HepG2 (cell line): ENCODE measurements at regions not wholly inside any gene's neighbourhood (a gene's known extent, or its start where the extent isn't known, plus 50 kb on each side); places are given as distances from the start of the nearest gene placed in this dataset.

Source experiments
- ATAC-seq: fragments of 200-7000 bp; cut with Tn5 transposase; 3 replicates; pipeline ENCODE4 v1.9.1; 2020; ENCODE audit warnings: mild to moderate bottlenecking, moderate library complexity
- BruUV-seq: library from RNA; stranded (reverse); fragments of 400-500 nt; replicated peaks from 2 replicates; lab custom pipeline; 2021; lab: Mats Ljungman, UMichigan
- CTCF ChIA-PET: fragments of 300-600 bp; formaldehyde crosslinking; extraction: SDS; loops from one replicate; lab custom pipeline; 2021; ENCODE audit warnings: low total read pairs, inconsistent platforms, low intra/inter-chr PET ratio; lab: Yijun Ruan, JAX
- POLR2A ChIA-PET: fragments of 350-600 bp; sonication (Branson Sonifier 250); formaldehyde crosslinking; loops from one replicate; lab custom pipeline; 2020; ENCODE audit warnings: antibody characterized with exemption, inconsistent platforms; lab: Yijun Ruan, JAX
- DNase-seq: peaks from one replicate; pipeline ENCODE4 v3.0.0-alpha.2; 2015; ENCODE audit warnings: low spot score
- FAIRE-seq: peaks from 3 replicates; lab custom pipeline; 2011; peaks lifted over from hg19 to GRCh38; lab: Jason Lieb, UNC
- H2AFZ ChIP-seq: one replicate; pipeline ENCODE4 v1.6.1; 2011; ENCODE audit warnings: low read length, inconsistent platforms
- H3K27ac ChIP-seq: fragments of 300-600 bp; 3 replicates; pipeline ENCODE4 v1.8.0; 2011; ENCODE audit warnings: mixed run types, mild to moderate bottlenecking, mixed read lengths, low read length, inconsistent platforms; ENCODE audit not compliant: insufficient read depth; ENCODE audit errors: extremely low read length
- H3K27me3 ChIP-seq, 2 experiments: fragments of 200-600 bp in 1 of 2; 2 replicates in 1 of 2; 3 replicates in 1 of 2; pipeline versions ENCODE4 v1.6.0 to v1.8.0; 2011; ENCODE audit warnings: low read length in 2 of 2, mild to moderate bottlenecking in 2 of 2, moderate library complexity in 2 of 2, inconsistent platforms in 1 of 2; ENCODE audit not compliant: insufficient read depth in 2 of 2, control insufficient read depth in 1 of 2
- H3K36me3 ChIP-seq, 2 experiments: fragments of 200-600 bp in 1 of 2; replicated peaks in 1 of 2; 2 replicates in 1 of 2; 3 replicates in 1 of 2; pipeline versions ENCODE4 v1.5.1 to v1.8.0; 2011; ENCODE audit warnings: low read length in 2 of 2, inconsistent platforms in 1 of 2; ENCODE audit not compliant: insufficient read depth in 2 of 2, control insufficient read depth in 1 of 2
- H3K4me1 ChIP-seq: 2 replicates; pipeline ENCODE4 v1.5.1; 2012; ENCODE audit warnings: low read length, inconsistent platforms; ENCODE audit not compliant: insufficient read depth
- H3K4me2 ChIP-seq: 2 replicates; pipeline ENCODE4 v1.6.0; 2011; ENCODE audit warnings: low read depth, low read length, inconsistent platforms
- H3K4me3 ChIP-seq, 3 experiments: fragments of 200-600 bp in 1 of 3; sonication (generic), shearing (Covaris generic) in 1 of 3; replicated peaks in 1 of 3; 2 replicates each; pipeline ENCODE4 v1.5.1; 2011 to 2016; ENCODE audit warnings: low read length in 3 of 3, inconsistent platforms in 2 of 3, low read depth in 2 of 3, mild to moderate bottlenecking in 2 of 3, control low read depth in 1 of 3, mixed read lengths in 1 of 3; ENCODE audit not compliant: insufficient read depth in 1 of 3
- H3K79me2 ChIP-seq: one replicate; pipeline ENCODE4 v1.6.1; 2011; ENCODE audit warnings: low read length, inconsistent platforms; ENCODE audit not compliant: insufficient read depth
- H3K9ac ChIP-seq: 2 replicates; pipeline ENCODE4 v1.6.0; 2011; ENCODE audit warnings: mild to moderate bottlenecking, low read depth, low read length, inconsistent platforms; ENCODE audit not compliant: insufficient read depth
- H3K9me3 ChIP-seq: 2 replicates; pipeline ENCODE4 v1.5.1; 2012; ENCODE audit warnings: mild to moderate bottlenecking, low read length
- H4K20me1 ChIP-seq: 2 replicates; pipeline ENCODE4 v1.6.0; 2011; ENCODE audit warnings: inconsistent platforms, mild to moderate bottlenecking, low read length, moderate library complexity; ENCODE audit not compliant: insufficient read depth
- CREBL2 ChIP-seq: sonication (generic); formaldehyde crosslinking; IDR thresholded peaks from 2 replicates; pipeline ENCODE4 v1.8.1; 2023; ENCODE audit warnings: missing genetic modification reagents, mild to moderate bottlenecking, borderline replicate concordance
- ELF1 ChIP-seq: sonication (generic); formaldehyde crosslinking; IDR thresholded peaks from 2 replicates; pipeline ENCODE4 v1.4.0; 2020; ENCODE audit warnings: missing genetic modification reagents
- EZH2 ChIP-seq: conservative IDR thresholded peaks from 2 replicates; pipeline ENCODE4 v1.6.1; 2012; ENCODE audit warnings: mild to moderate bottlenecking, low read depth, low read length, moderate library complexity
- PAWR ChIP-seq: sonication (generic); formaldehyde crosslinking; IDR thresholded peaks from 2 replicates; pipeline ENCODE4 v1.4.0; 2020; ENCODE audit warnings: missing genetic modification reagents, mild to moderate bottlenecking, borderline replicate concordance
- SMARCC2 ChIP-seq: fragments of 450-650 bp; IDR thresholded peaks from 2 replicates; pipeline ENCODE4 v1.6.1; 2017; ENCODE audit warnings: antibody characterized with exemption, mild to moderate bottlenecking
- SOX13 ChIP-seq, 3 experiments: fragments of 450-650 bp in 1 of 3; sonication (generic) in 1 of 3; formaldehyde crosslinking in 1 of 3; IDR thresholded peaks in 2 of 3; conservative IDR thresholded peaks in 1 of 3; 2 replicates each; pipeline versions ENCODE4 v1.5.0 to v1.6.1; 2016 to 2020; ENCODE audit warnings: antibody characterized with exemption in 1 of 3, mild to moderate bottlenecking in 1 of 3, missing compliant biosample characterization in 1 of 3, missing genetic modification reagents in 1 of 3, moderate library complexity in 1 of 3
- SP2 ChIP-seq: sonication (generic); formaldehyde crosslinking; IDR thresholded peaks from 2 replicates; pipeline ENCODE4 v1.5.1; 2020; ENCODE audit warnings: mild to moderate bottlenecking, missing genetic modification reagents
- THAP11 ChIP-seq: IDR thresholded peaks from 2 replicates; pipeline ENCODE4 v1.6.1; 2016; ENCODE audit warnings: missing biosample characterization, missing genetic modification reagents
- ZFX ChIP-seq: sonication (generic); formaldehyde crosslinking; IDR thresholded peaks from 2 replicates; pipeline ENCODE4 v1.4.0; 2020; ENCODE audit warnings: mild to moderate bottlenecking, low read depth, missing genetic modification reagents, moderate library complexity
- ZNF224 ChIP-seq: sonication (generic); formaldehyde crosslinking; IDR thresholded peaks from 2 replicates; pipeline ENCODE4 v1.5.0; 2020; ENCODE audit warnings: mild to moderate bottlenecking, missing genetic modification reagents
- ZNF550 ChIP-seq: sonication (generic); formaldehyde crosslinking; IDR thresholded peaks from 2 replicates; pipeline ENCODE4 v1.4.0; 2020; ENCODE audit warnings: mild to moderate bottlenecking, missing genetic modification reagents, borderline replicate concordance
- ZNF883 ChIP-seq: sonication (generic); formaldehyde crosslinking; IDR thresholded peaks from 2 replicates; pipeline ENCODE4 v1.5.1; 2020; ENCODE audit warnings: mild to moderate bottlenecking, missing genetic modification reagents; ENCODE audit errors: not compliant biosample characterization
- ZSCAN29 ChIP-seq: sonication (generic); formaldehyde crosslinking; conservative IDR thresholded peaks from 2 replicates; pipeline ENCODE4 v1.4.0; 2020; ENCODE audit warnings: mild to moderate bottlenecking, missing genetic modification reagents
- WGBS: methylation state at CpG from one replicate; pipeline ENCODE4 v1.1.6; 2017; ENCODE audit warnings: low lambda C conversion rate; 5-methylcytosine and 5-hydroxymethylcytosine counted together
- in situ Hi-C: cut with HindIII; loops from 2 replicates; pipeline ENCODE4 v1.10.0; 2017; ENCODE audit warnings: low pct_unique_long_range_greater_than_20kb; ENCODE audit not compliant: extremely low pct_ligation_motif_present
- intact Hi-C: fragments of 100-400 bp; cut with micrococcal nuclease; formaldehyde crosslinking; loops from one replicate; pipeline ENCODE4 v1.10.0; 2022; ENCODE audit not compliant: unreplicated experiment

- FAIRE-seq (no peak), DNase-seq (no peak), ATAC-seq (peak; percentile 85)
- WGBS: 23% methylated on average over 6 of the region's 6 CpGs
- Histone ChIP-seq H3K9me3 (no peaks in the 10 kb centered on the region), H3K27me3 (no peaks in the 10 kb centered on the region), H3K79me2 (no peaks in the 10 kb centered on the region), H3K27ac (no peak overlapping the region), H3K4me1 (no peaks in the 10 kb centered on the region), H3K4me3 (no peak overlapping the region), H3K9ac (no peak overlapping the region), H2AFZ (no peak overlapping the region), H3K36me3 (no peaks in the 10 kb centered on the region), H4K20me1 (no peaks in the 10 kb centered on the region), H3K4me2 (no peak overlapping the region)
- CTCF ChIA-PET: no interaction called here
- POLR2A ChIA-PET: no interaction called here
- intact Hi-C loops (no loop called here), in situ Hi-C loops (no loop called here)
- no TSS peak for BruUV-seq
- TF ChIP-seq THAP11 (CRISPR knock-in tag) (no peak), ZNF224 (CRISPR knock-in tag) (no peak), ELF1 (no peak), SMARCC2 (no peak), ZFX (CRISPR knock-in tag) (no peak), SP2 (CRISPR knock-in tag) (no peak), EZH2 (no peak), ZSCAN29 (no peak), ZNF883 (CRISPR knock-in tag) (no peak), CREBL2 (CRISPR knock-in tag) (no peak), ZNF550 (no peak), SOX13 (IDR thresholded peaks at IDR 0.05) (no peak), SOX13 (CRISPR knock-in tag; conservative IDR thresholded peaks at IDR 0.05 in 1 of 2, IDR thresholded peaks at IDR 0.05 in 1 of 2) (no peak), PAWR (CRISPR knock-in tag) (no peak)
Measured at GRCh38 chr13:109500146-109500773, 286.1 kb downstream of the IRS2 start.
